Neuronal stem cell (in vitro differentiated cells): ENCODE measurements at regions not wholly inside any gene's neighbourhood (a gene's known extent, or its start where the extent isn't known, plus 50 kb on each side); places are given as distances from the start of the nearest gene placed in this dataset.

Experiments
- DNase-seq: peaks from one replicate; pipeline ENCODE4 v3.0.0-alpha.2; 2013; ENCODE audit warnings: low spot score
- H2AFZ ChIP-seq: one replicate; pipeline ENCODE4 v1.6.1; 2013; ENCODE audit warnings: mild to moderate bottlenecking, low read length, inconsistent platforms
- H2AK5ac ChIP-seq: 2 replicates; pipeline ENCODE4 v1.6.1; 2013; ENCODE audit warnings: low read depth, mild to moderate bottlenecking, inconsistent platforms, low read length, moderate library complexity, mixed read lengths
- H2BK120ac ChIP-seq: 2 replicates; pipeline ENCODE4 v1.6.1; 2013; ENCODE audit warnings: low read depth, mild to moderate bottlenecking, inconsistent platforms, low read length, moderate library complexity, mixed read lengths
- H2BK12ac ChIP-seq: one replicate; pipeline ENCODE4 v1.6.1; 2013; ENCODE audit warnings: low read length, inconsistent platforms
- H2BK15ac ChIP-seq: 2 replicates; pipeline ENCODE4 v1.6.1; 2013; ENCODE audit warnings: mild to moderate bottlenecking, low read length, inconsistent platforms, mixed read lengths
- H2BK5ac ChIP-seq: one replicate; pipeline ENCODE4 v1.6.1; 2013; ENCODE audit warnings: inconsistent platforms, mild to moderate bottlenecking, low read length, moderate library complexity
- H3K14ac ChIP-seq: one replicate; pipeline ENCODE4 v1.6.1; 2013; ENCODE audit warnings: low read length, inconsistent platforms
- H3K18ac ChIP-seq: 2 replicates; pipeline ENCODE4 v1.6.1; 2013; ENCODE audit warnings: low read length, inconsistent platforms
- H3K23ac ChIP-seq: 2 replicates; pipeline ENCODE4 v1.6.1; 2013; ENCODE audit warnings: low read depth, mild to moderate bottlenecking, mixed read lengths, low read length, inconsistent platforms; ENCODE audit not compliant: poor library complexity
- H3K27ac ChIP-seq: replicated peaks from 3 replicates; pipeline ENCODE4 v1.5.1; 2013; ENCODE audit warnings: low read length, inconsistent platforms
- H3K27me3 ChIP-seq, 3 experiments: 2 replicates each; pipeline ENCODE4 v1.6.1; 2013; ENCODE audit warnings: low read length in 3 of 3, mild to moderate bottlenecking in 2 of 3, inconsistent platforms in 1 of 3, low read depth in 1 of 3, mixed read lengths in 1 of 3, moderate library complexity in 1 of 3; ENCODE audit not compliant: control insufficient read depth in 3 of 3, insufficient read depth in 3 of 3
- H3K36me3 ChIP-seq, 2 donors: replicated peaks in 1 of 2; 2 replicates each; pipeline ENCODE4 v1.6.1; 2013; ENCODE audit warnings: low read length in 2 of 2; ENCODE audit not compliant: control insufficient read depth in 2 of 2, insufficient read depth in 2 of 2
- H3K4ac ChIP-seq: 2 replicates; pipeline ENCODE4 v1.6.1; 2013; ENCODE audit warnings: inconsistent platforms, mild to moderate bottlenecking, low read length, moderate library complexity
- H3K4me1 ChIP-seq, 2 donors: 1 replicate in 1 of 2; 2 replicates in 1 of 2; pipeline ENCODE4 v1.6.1; 2013; ENCODE audit warnings: low read length in 2 of 2, low read depth in 1 of 2; ENCODE audit not compliant: control insufficient read depth in 2 of 2, insufficient read depth in 1 of 2
- H3K4me2 ChIP-seq: one replicate; pipeline ENCODE4 v1.6.1; 2013; ENCODE audit warnings: mild to moderate bottlenecking, low read length, inconsistent platforms; ENCODE audit not compliant: insufficient read depth, poor library complexity, severe bottlenecking
- H3K4me3 ChIP-seq, 2 donors: 2 replicates each; pipeline ENCODE4 v1.5.1; 2013; ENCODE audit warnings: low read length in 2 of 2, mild to moderate bottlenecking in 2 of 2, inconsistent platforms in 1 of 2, moderate library complexity in 1 of 2
- H3K79me1 ChIP-seq: one replicate; pipeline ENCODE4 v1.6.1; 2013; ENCODE audit warnings: low read depth, mild to moderate bottlenecking, inconsistent platforms, low read length, moderate library complexity
- H3K9ac ChIP-seq: one replicate; pipeline ENCODE4 v1.6.1; 2013; ENCODE audit warnings: mild to moderate bottlenecking, low read depth, low read length, inconsistent platforms; ENCODE audit not compliant: poor library complexity
- H3K9me3 ChIP-seq, 2 donors: replicated peaks in 1 of 2; 2 replicates each; pipeline versions ENCODE3 to v1.6.1; 2013; ENCODE audit warnings: low read length in 2 of 2, mild to moderate bottlenecking in 2 of 2, inconsistent platforms in 1 of 2, low read depth in 1 of 2, mixed read lengths in 1 of 2, moderate library complexity in 1 of 2; ENCODE audit not compliant: control insufficient read depth in 2 of 2, insufficient read depth in 1 of 2
- H4K8ac ChIP-seq: one replicate; pipeline ENCODE4 v1.6.1; 2013; ENCODE audit warnings: low read depth, mild to moderate bottlenecking, inconsistent platforms, low read length, moderate library complexity
- H4K91ac ChIP-seq: one replicate; pipeline ENCODE4 v1.6.1; 2013; ENCODE audit warnings: low read length, low read depth, mild to moderate bottlenecking, inconsistent platforms; ENCODE audit not compliant: poor library complexity
- WGBS, 2 donors: extraction: QIAGEN DNeasy Blood & Tissue Kit; methylation state at CpG; one replicate each; pipeline ENCODE4 v1.1.7; 2013; ENCODE audit warnings: missing lambda C conversion rate in 2 of 2, mixed read lengths in 1 of 2; ENCODE audit not compliant: insufficient read length in 2 of 2, insufficient replicate concordance in 1 of 2; ENCODE audit errors: extremely low coverage in 2 of 2; 5-methylcytosine and 5-hydroxymethylcytosine counted together

DNA sequence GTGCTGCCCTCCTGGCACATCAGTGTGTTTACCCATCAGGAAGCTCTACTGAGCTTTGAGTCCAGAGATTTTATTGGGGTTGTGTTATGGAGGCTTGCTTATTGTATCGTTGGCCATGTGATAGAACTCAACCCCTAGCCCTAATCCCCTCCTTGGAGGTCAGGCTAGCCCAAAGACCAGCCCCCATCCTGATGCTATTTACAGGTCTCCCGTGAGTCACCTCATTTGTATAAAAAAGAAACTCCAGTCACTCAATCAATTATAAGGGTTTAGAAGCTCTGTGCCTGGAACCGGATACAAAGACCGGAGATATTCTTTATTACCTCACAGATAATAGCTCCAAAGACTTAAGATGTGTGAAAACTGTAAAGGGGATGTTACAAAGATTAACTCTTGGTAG lies 405.9 kb downstream of the CNTNAP4 start:
- Histone ChIP-seq H3K23ac (no peak overlapping the region), H3K9ac (no peak overlapping the region), H3K4me3 (no peak overlapping the region), H4K8ac (no peak overlapping the region), H3K79me1 (no peaks in the 10 kb centered on the region), H3K27ac (no peak overlapping the region), H3K4me1 (no peaks in the 10 kb centered on the region), H2BK120ac (no peak overlapping the region), H3K4ac (no peak overlapping the region), H2BK5ac (no peak overlapping the region), H2BK12ac (no peak overlapping the region), H3K36me3 (no peaks in the 10 kb centered on the region), H2BK15ac (no peak overlapping the region), H3K4me2 (no peak overlapping the region), H3K14ac (no peak overlapping the region), H3K18ac (no peak overlapping the region), H2AFZ (no peak overlapping the region), H3K9me3 (no peaks in the 10 kb centered on the region), H4K91ac (no peak overlapping the region), H3K27me3 (no peaks in the 10 kb centered on the region), H2AK5ac (no peak overlapping the region)
- no CpG with 5 or more reads among the region's 4 CpGs for WGBS, 2 donors
- DNase-seq: no peak

GRCh38 chr16:76696876-76697275 lies 419.7 kb downstream of the CNTNAP4 start:
- no peak overlapping the region for H4K8ac ChIP-seq
- H2BK120ac ChIP-seq: no peak overlapping the region
- no peak overlapping the region for H2BK5ac ChIP-seq
- H3K9ac ChIP-seq: no peak overlapping the region
- no peak overlapping the region for H3K4me2 ChIP-seq
- H3K9me3 ChIP-seq: no peaks in the 10 kb centered on the region
- no peak overlapping the region for H4K91ac ChIP-seq
- H3K27ac ChIP-seq: no peak overlapping the region
- no peak overlapping the region for H2BK15ac ChIP-seq
- no peak overlapping the region for H3K23ac ChIP-seq
- H2BK12ac ChIP-seq: no peak overlapping the region
- H3K4me3 ChIP-seq: no peak overlapping the region
- H3K4ac ChIP-seq: no peak overlapping the region
- no peak overlapping the region for H2AK5ac ChIP-seq
- no peaks in the 10 kb centered on the region for H3K27me3 ChIP-seq
- no peaks in the 10 kb centered on the region for H3K79me1 ChIP-seq
- no peak overlapping the region for H3K18ac ChIP-seq
- WGBS, 2 donors: no CpG with 5 or more reads among the region's 2 CpGs
- no peaks in the 10 kb centered on the region for H3K4me1 ChIP-seq
- DNase-seq: no peak
- H3K14ac ChIP-seq: no peak overlapping the region
- H3K36me3 ChIP-seq: no peaks in the 10 kb centered on the region
- no peak overlapping the region for H2AFZ ChIP-seq

DNA sequence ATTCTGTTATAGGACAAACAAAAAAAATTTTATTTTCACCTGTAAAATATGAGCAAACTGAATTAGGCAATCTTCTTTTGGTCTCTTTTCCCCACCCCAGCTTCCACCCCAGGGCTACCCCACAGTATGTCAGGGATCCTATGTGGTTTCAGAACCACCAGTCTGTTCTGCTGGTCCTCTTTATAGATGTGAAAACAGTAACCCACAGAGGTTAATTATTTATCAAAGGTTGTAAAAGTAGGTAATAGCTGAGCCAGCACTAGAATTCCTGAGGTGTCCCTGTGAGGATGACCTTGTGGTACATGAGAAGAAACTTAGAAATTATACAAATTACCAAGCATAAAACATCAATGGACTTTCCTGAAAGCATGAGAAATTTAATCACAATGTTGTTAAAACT lies 428.7 kb downstream of the CNTNAP4 start:
- Histone ChIP-seq H3K27me3 (no peaks in the 10 kb centered on the region), H3K9me3 (no peaks in the 10 kb centered on the region), H3K9ac (no peak overlapping the region), H3K79me1 (no peaks in the 10 kb centered on the region), H3K4me1 (no peaks in the 10 kb centered on the region), H3K4me3 (no peak overlapping the region), H2BK15ac (no peak overlapping the region), H2AK5ac (no peak overlapping the region), H4K8ac (no peak overlapping the region), H3K23ac (no peak overlapping the region), H2AFZ (no peak overlapping the region), H3K14ac (no peak overlapping the region), H2BK12ac (no peak overlapping the region), H3K4ac (no peak overlapping the region), H3K27ac (no peak overlapping the region), H2BK120ac (no peak overlapping the region), H3K18ac (no peak overlapping the region), H3K36me3 (no peaks in the 10 kb centered on the region), H4K91ac (no peak overlapping the region), H2BK5ac (no peak overlapping the region), H3K4me2 (no peak overlapping the region)
- no peak for DNase-seq

DNA sequence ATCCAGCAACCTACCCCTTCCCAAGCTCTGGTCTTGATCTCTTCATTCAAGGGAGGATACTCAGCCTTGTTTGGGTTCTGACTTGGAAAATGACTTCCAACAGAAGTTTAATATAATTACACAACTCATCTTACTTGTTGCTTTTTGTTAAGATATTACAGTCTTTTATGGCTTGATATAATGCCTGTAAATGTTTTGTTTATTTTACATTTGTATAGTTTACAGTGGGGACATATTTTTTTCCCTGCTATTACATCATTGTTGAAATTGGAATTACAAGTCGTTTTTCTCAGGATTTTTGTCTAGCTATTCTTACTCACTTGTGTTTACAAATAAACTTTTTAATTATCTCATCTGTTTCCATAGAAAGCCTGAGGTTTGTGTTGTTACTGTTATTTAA lies 436.0 kb downstream of the CNTNAP4 start:
- Histone ChIP-seq H3K9ac (no peak overlapping the region), H2AK5ac (no peak overlapping the region), H3K4me3 (no peak overlapping the region), H2BK5ac (no peak overlapping the region), H3K14ac (no peak overlapping the region), H4K91ac (no peak overlapping the region), H3K23ac (no peak overlapping the region), H2BK12ac (no peak overlapping the region), H3K4me1 (no peaks in the 10 kb centered on the region), H3K36me3 (no peaks in the 10 kb centered on the region), H3K18ac (no peak overlapping the region), H4K8ac (no peak overlapping the region), H3K4ac (no peak overlapping the region), H3K27ac (no peak overlapping the region), H3K27me3 (no peaks in the 10 kb centered on the region), H2AFZ (no peak overlapping the region), H3K9me3 (no peaks in the 10 kb centered on the region), H2BK15ac (no peak overlapping the region), H3K4me2 (no peak overlapping the region), H3K79me1 (no peaks in the 10 kb centered on the region), H2BK120ac (no peak overlapping the region)
- DNase-seq: no peak
- WGBS, 2 donors: no CpG with 5 or more reads among the region's 1 CpG
